HG02870 (cell line): ENCODE measurements at regions not wholly inside any gene's neighbourhood (a gene's known extent, or its start where the extent isn't known, plus 50 kb on each side); places are given as distances from the start of the nearest gene placed in this dataset.

Source experiments
- ATAC-seq: cut with Tn5 transposase; IDR thresholded peaks from one replicate; pipeline ENCODE4 v1.9.1; 2021; ENCODE audit warnings: mild to moderate bottlenecking, moderate library complexity; ENCODE audit not compliant: unreplicated experiment

DNA sequence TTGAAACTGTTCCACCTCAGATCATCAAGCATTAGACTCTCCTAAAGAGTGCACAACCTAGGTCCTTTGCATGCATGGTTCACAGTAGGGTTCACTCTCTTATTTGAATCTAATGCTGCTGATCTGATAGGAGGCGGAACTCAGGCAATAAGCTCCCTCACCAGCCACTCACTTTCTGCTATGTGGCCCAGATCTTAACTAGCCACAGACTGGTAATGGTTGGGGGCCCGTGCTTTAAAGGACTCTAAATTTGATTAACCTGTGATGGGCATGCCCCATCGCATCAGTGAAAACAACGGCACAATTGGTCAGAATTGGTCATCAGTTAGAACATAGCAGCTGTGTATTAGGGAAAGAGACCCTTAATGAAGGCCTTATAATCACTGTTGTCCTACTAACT, 753.7 kb upstream of the SORCS1 start:
- no peak for ATAC-seq

DNA sequence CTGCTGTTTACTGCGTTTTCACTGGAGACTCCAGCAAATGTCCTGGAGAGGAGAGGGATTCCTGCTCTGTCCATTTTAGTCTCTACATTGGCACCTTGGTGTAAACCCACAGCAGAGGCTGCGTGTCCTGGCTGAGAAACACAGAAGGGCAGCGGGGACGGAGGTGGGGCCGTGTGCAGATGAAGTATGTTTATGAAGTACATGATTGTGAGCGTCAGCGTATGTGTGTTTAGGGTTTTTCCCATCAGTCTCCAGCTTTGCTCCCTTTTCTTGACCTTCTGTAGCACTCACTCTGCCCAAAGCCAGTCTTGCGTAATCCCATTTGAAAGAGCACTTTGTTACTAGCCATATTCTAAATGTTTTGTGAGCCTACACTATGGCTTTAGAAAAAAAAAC, 750.7 kb upstream of the SORCS1 start:
- no peak for ATAC-seq

DNA sequence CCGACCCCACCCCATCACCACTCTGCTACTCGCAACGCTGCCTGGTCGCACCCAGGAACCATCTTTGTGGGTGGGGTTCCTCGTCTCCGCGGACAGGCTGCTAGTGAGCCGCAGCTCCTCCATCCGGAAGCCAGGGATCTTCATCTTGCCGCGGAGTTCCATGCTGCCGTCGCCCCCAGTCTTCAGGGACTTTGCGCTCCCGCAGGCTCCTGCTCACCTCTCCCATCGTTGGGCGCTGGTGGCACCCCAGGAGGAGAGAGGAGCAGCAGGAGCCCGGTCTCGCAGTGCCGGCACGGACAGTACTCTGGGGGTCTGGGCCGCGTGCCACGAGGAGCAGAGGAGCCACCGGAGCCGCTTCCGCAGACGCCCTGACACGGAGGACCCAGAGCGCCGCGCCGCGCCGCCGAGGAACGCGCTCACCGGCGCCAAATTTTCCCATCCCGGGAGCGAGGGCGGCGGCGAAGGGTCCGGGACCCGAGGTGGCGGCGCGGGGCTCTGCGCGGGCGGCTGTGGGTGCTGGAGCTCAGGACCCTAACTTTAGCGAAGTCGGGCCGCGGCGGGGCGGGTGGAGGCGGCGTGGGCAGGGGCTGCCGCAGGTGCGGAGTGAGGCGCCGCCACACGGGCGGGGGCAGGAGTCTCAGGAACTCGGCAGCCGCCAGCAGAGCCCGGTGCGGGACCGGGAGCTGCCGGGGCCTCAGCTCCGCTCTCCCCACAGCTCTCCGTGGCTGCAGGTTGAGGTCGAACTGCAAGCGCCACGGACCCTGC, 750.1 kb upstream of the SORCS1 start:
- ATAC-seq: no peak

DNA sequence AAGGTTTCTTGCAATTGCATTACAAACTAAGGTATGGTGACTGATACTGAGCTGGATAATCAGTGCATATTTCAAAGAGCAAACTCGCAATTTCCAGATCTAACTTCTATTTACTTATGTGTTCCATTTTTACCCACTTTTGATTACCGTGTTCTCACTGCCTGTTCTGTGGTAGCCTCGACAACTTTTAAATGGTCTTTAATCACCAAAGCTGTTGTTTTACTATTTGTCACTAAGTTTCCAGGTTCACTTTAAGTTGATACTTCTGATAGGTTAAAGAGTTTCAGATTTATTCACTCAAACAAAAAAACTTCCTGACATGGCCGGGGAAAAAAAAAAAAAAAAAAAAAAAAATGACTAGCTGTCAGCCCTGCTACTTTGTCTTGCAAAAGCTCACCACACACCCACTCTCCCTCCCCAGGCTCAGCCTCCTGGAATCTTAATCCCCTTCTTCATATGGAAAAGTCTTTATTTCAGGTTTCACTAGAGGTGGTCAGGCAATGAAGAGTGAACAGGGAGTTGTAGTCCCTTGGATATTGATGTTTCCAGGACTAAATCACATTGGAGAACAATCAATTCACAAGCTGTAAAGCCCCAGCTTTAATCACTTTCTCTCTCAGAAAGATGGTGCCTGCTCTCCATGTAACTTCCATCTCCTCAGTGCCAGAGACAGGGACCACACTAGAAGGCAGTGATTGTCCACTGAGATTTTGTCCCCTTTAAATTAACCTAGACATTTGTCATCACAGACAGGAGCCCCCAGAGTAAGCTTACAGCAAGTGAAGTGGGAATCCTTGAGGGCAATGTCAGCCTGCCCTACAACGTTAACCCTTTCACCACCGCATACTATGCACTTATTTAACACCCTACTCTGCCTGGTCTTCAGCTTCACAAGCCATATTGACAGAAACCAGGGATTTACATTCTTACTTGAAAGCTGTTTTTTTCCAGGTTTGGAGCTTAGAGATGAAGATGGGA, 749.1 kb upstream of the SORCS1 start:
- no peak for ATAC-seq

DNA sequence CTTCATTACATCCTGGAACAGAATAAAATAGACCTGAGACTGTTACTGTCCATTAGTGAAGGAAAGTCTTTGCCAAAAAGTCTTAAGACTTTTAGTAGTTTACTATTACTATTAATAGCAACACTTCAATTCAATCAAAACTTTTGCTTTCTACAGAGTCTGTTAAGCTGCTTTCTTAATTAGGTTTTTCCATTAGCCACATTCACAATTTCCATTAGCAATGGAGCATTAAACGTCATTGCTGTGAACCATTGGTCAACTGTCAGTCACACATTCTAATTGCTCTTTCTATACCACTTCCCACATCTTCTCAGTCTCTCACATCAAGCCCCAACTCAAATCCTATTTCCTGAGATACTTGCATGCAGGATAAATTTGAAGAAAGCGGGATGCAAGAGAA, 736.6 kb upstream of the SORCS1 start:
- ATAC-seq: no peak

DNA sequence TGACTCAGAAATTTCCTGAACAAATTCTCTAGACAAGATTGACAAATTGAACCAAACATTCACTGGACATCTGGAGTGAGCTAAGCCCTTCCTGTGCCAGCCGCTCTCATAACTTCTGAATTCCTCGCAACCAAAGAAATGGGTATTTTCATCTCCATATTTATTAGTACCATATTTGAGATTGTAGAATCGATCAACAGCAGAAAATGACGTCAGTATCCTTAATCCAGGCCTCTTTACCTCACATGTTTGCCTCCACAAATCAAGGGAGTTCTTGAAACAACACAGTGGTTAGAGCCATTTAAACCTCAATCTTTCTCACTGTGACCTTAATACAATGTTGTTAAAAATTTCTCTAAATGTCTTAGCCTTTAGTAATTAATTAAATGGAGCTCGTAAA, 735.6 kb upstream of the SORCS1 start:
- ATAC-seq: no peak

DNA sequence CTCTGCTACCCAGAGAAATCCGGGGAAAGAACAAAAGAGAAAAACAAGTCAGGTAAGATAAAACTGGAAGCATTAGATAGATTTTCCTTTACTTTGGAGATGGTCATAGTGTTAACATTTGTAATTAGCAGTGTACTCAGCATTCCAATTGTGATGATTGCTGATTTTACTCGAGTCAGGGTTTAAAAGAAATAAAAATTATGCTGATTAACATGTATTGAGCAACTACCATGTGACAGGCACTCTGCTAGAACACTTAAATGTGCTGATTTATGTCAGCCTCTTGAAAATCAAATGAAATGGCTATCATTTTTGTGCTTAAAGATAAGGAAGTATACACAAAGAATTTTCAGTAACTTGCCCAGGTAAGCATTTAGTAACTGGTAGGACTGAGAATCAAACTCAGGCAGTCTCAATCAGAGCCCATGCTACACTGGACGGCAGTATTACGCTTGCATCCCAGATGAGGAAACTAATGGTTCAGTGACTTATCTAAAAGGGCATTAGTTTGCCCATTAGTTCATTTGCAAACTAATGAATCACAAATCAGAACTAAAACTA, 735.1 kb upstream of the SORCS1 start:
- no peak for ATAC-seq

DNA sequence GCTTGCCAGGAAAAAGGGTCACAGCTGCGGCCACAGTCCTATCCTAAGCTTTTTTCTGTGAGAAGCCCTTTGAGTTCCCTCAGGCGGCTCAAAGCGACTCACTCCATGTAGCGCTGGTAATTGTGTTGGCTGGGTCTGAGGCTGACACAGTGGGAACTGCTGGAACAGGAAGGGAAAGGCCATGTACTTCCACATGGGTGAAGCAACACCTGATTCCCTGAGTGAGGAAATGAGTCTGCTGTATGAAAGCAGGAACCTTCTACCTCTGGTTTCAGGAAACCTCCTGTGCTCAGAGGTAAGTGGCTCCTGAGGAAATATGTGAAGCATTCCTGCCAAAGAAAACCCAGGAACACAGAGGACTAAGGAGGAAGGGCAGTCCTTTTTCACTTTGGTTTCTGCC, 734.6 kb upstream of the SORCS1 start:
- ATAC-seq: no peak

DNA sequence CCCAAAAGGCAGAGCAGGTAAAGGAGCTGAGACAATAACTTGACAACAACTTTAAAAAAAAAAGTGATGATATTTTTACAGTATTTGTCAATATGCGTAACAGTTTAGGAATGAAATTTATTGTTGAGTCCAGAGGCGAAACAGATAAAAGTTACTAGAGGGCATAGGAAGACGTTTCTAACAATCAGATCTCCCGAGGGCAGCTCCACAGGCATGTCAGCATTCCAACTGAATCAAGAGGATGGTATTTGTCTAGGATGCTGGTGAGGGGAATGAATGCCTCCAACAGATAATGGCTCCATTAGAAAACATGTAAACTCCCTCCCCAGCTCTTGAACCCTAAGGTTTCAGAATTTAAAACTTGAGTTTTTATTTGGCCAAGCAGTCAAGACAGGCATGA, 733.9 kb upstream of the SORCS1 start:
- ATAC-seq: no peak

DNA sequence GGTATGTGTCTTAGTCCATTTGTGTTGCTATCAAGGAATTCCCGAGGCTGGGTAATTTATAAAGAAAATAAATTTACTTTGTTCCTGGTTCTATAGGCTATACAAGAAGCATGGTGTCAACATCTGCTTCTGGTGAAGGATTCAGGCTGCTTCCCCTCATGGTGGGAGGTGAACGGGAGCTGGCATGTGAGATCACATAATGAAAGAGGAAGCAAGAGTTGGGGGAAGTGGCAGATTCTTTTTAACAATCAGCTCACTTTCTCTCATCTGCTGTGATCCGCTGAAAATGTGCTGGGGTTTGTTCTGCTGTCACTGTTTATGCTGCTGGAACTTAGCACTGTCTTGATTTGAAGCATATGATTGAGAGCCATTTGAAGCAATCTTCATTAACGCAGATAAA, 730.0 kb upstream of the SORCS1 start:
- no peak for ATAC-seq

DNA sequence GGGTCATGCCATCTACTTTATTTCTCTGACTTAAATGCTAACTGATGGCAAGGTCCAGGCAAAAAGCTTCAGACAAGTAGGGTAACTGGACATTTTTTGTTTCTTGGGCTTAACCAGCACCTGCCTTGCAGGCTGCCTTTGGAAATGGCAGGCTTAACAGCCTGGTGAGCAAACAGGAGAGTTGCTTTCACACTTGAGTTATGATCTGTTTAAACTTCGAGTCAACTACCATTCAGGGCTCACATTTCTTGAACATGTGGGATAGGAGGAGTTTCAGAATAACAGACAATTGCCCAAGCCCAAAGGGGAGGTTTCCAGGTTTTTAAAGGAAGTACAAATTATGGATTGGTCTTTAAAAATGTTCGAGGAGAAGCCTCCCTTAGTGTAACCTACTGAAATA, 724.6 kb upstream of the SORCS1 start:
- ATAC-seq: no peak

DNA sequence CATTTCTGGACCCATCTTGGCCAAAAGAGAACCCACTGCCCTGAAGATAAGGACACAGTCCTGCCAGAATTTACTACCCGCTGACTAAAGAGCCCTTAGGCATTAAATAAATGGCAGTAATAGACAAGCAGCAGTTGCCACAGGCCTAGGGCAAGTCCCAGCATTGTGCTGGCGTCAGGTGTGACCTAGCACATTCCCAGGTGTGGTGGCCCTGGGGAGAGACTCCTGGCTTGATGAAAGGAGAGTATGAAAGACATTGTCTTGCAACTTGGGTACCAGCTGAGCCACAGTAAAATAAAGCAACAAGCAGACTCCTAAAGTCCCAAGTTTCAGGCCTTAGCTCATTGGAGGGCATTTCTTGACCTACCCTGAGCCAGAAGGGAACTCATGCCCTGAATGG, 715.7 kb upstream of the SORCS1 start:
- ATAC-seq: no peak

DNA sequence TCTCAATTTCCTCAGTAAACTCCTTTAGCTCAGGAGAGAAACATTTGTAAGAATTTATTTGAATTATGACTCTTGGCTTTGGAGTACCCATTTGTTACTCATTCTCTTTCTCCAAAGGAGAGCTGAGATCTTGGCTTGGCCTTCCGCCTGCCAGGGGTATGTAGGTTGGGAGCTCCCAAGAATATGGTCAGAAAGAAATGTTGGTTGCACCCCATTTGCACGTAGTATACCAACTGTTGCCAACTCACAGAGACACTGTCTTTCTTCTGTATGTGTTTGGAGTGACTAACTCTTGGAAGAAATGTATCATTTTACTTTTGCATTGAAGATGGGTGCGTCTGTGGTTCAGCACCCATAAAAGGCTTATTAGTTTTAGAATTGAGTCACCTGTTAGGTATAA, 708.5 kb upstream of the SORCS1 start:
- no peak for ATAC-seq

DNA sequence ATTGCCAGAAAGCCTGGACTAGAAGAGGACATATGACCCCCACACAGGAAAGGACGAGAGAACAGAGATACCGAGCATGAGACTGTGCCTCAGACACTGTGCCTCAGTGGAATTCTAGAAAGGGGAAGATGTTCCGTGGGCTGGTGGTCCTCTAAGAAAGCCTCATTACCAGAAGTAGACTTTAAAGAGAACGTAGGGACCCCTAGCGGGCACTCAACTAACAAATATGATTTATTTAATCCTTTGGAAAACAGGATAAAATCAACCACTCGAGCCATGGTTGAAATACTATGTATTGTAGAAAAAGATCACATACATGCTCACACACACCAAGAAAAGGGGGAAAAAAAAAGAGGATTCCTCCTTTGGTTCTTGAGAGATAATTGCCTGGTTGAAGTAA, 701.2 kb upstream of the SORCS1 start:
- no peak for ATAC-seq

DNA sequence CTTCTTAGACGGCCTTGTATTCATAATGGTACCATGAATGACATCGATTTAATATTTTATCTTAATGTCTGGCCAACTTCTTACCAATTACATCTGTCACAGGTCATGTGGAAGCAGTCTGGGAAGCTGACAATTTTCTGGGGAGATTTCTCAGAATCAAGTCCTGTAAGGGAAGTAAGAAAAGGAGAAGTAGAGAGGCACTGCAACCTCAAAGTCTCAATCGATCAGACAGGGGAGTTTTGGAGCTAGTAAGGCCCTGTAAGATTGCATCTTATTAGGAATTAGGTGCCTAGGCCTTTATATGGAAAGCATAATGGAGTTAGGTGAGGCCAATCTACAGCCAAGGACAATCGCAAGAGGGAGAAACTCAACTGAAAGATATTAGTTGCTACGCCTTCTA, 694.6 kb upstream of the SORCS1 start:
- no peak for ATAC-seq

DNA sequence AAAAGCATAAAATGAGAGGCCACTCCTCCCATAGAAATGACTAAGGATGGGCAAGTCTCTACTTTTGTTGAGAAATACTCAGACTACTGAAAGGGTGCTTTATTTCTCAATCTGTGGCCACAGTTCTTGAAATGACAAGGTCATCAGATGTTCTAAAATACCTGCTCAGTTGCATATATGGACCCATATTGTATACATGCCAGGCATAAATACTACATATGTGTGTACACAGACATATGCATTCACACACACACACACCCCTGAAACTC, 691.5 kb upstream of the SORCS1 start:
- ATAC-seq: no peak

DNA sequence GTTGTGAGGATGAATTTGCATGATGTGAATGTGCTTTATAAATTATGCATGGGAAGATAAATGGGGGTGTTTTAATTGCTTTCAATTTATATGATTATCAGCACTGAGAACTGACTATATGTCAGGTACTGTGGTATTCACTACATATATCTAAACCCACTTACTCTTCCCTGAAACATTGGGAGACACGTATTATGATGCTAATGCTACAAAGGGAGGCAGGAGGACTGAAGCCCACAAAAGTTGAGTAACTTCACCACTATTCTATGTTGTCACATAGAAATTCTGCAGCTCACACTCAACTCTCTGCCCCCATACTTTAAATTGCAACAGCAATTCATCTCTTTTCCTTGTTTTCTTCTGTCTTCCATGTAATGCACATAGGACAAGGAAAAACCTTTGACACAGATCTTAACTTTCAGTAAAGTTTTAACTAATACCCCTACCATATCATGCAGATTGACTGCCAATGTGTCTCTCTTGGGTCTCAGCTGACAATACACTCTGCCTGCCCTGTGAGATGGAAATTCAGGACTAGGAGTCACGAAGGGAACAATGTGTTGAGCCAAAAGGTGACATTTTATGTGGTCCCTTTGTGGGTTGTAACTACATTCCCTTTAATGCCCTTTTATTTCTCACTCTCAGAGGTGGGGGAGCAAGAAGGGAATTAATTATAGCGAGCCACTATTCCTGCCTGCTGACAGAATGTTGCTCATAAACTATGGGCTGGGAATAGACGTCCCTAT, 691.0 kb upstream of the SORCS1 start:
- ATAC-seq: no peak

DNA sequence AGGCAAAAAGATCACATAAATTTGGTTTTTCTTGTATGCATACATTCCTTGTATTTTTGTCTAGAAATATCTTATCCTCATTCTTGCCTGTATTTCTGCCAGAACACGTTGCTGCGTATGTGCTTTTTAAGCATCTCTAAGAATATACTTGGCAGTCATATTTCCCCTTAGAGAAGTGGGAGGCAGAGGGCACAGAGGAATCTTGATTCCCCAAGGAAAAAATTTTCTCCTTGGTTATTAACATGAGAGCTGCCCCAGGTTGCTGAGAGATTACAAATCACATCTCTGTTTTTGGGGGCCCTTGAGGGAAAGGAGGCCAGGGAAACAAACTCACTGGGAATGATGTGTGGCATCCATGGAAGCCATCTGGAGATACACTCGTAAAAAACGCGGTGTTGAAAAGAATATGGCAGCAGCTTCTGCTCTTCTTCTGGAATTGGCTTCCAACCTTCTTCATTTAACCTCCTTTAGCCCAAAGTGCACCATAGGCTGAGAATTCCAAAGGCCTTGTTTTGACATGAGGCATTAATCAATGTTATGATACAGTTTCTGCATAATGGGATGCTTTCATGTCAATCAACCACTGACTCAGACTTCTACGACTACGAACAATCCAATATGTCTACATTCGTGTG, 684.3 kb upstream of the SORCS1 start:
- no peak for ATAC-seq

DNA sequence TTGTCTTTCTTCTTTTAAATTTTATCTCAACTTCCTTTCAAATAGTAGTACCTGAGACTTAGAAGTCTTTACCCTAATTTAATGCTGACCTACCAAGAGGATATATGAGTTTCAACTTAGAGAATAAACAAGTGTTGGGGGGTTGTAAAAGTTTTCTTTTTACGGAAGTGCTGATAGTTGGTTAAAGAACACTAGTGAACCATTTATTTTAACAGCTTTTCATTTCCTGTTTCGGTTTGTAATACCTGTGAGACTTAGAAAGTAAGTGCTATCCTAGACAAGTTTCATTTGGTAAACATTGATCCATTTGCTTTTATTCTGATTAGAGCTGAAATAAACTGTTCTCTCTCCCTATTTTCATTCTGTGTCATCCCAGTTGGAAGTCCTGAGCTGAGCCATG, 683.1 kb upstream of the SORCS1 start:
- ATAC-seq: no peak

DNA sequence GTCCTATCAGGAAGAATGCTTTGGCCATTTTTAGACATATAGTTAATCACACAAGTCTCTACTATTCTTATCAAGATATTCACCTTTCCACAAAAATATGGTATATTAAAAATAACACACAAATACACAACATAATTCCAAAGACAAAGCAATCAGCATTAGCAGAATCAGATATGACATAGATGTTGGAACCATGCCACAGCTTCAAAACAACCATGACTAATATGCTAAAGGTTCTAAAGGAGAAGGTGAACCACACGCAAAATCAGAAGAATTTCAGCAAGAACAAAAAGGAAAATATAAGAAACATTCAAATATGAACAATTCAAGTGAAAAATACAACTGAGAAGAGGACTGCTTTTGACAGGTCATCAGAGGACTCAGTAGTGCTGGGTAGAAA, 670.2 kb upstream of the SORCS1 start:
- ATAC-seq: no peak

DNA sequence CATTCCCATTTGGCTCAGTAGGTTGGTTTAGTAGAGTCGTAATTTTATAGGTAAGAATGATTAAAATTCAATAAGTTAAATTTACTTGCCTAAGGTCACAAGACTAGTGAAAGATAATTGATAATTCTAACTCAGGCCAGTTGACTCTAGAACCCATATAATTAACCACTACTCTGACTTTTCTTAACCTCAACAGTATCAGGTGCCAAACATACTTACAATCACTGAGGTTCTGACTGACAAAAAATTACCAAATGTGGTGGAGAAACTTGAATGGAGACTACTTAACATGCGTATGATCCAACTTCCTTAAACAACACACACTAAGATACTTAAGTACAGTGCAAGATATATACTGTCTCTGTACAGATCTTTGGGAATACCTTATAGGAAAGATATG, 667.3 kb upstream of the SORCS1 start:
- no peak for ATAC-seq
